Prostate gland (tissue), 2 donors: ENCODE measurements at regions not wholly inside any gene's neighbourhood (a gene's known extent, or its start where the extent isn't known, plus 50 kb on each side); places are given as distances from the start of the nearest gene placed in this dataset.

Experiments
- DNase-seq: peaks from one replicate; pipeline ENCODE4 v3.0.0-alpha.2; 2019; ENCODE audit warnings: low spot score
- H3K27ac ChIP-seq, 2 donors: fragments of 200-600 bp; sonication (generic); 2 replicates each; pipeline ENCODE4 v1.5.1; 2017 to 2019
- H3K27me3 ChIP-seq: fragments of 200-600 bp; sonication (generic); replicated peaks from 2 replicates; pipeline ENCODE4 v1.5.1; 2019; ENCODE audit not compliant: insufficient read depth
- H3K36me3 ChIP-seq, 2 donors: fragments of 200-600 bp; sonication (generic); 1 replicate in 1 of 2; 2 replicates in 1 of 2; pipeline versions ENCODE4 v1.5.1 to v1.8.1; 2017 to 2019
- H3K4me1 ChIP-seq: fragments of 200-600 bp; sonication (generic); replicated peaks from 2 replicates; pipeline ENCODE4 v1.5.1; 2019
- H3K4me3 ChIP-seq, 2 donors: fragments of 200-600 bp; sonication (generic); 2 replicates each; pipeline ENCODE4 v1.5.1; 2017 to 2019
- H3K9me3 ChIP-seq: fragments of 200-600 bp; sonication (generic); 2 replicates; pipeline ENCODE4 v1.5.1; 2017
- CTCF ChIP-seq, 4 experiments: fragments of 200-600 bp in 2 of 4; fragments of 450-650 bp in 2 of 4; sonication (generic) in 2 of 4; IDR thresholded peaks; 1 replicate in 3 of 4; 2 replicates in 1 of 4; pipeline ENCODE4 v1.5.1; 2016 to 2019; ENCODE audit warnings: antibody characterized with exemption in 4 of 4, mild to moderate bottlenecking in 2 of 4, moderate library complexity in 2 of 4
- POLR2A ChIP-seq: fragments of 450-650 bp; IDR thresholded peaks from one replicate; pipeline ENCODE4 v1.6.1; 2016; ENCODE audit warnings: antibody characterized with exemption, mild to moderate bottlenecking
- POLR2AphosphoS5 ChIP-seq: sonication (generic); formaldehyde crosslinking; IDR thresholded peaks from one replicate; pipeline ENCODE4 v1.6.1; 2017; ENCODE audit warnings: antibody characterized with exemption
- whole genome bisulfite sequencing: methylation state at CpG from one replicate; pipeline ENCODE4 v1.1.5; 2018; 5-methylcytosine and 5-hydroxymethylcytosine counted together
- intact Hi-C: fragments of 100-400 bp; cut with DNase I; formaldehyde crosslinking; loops from one replicate; pipeline ENCODE4 v1.14.2; 2022

DNA sequence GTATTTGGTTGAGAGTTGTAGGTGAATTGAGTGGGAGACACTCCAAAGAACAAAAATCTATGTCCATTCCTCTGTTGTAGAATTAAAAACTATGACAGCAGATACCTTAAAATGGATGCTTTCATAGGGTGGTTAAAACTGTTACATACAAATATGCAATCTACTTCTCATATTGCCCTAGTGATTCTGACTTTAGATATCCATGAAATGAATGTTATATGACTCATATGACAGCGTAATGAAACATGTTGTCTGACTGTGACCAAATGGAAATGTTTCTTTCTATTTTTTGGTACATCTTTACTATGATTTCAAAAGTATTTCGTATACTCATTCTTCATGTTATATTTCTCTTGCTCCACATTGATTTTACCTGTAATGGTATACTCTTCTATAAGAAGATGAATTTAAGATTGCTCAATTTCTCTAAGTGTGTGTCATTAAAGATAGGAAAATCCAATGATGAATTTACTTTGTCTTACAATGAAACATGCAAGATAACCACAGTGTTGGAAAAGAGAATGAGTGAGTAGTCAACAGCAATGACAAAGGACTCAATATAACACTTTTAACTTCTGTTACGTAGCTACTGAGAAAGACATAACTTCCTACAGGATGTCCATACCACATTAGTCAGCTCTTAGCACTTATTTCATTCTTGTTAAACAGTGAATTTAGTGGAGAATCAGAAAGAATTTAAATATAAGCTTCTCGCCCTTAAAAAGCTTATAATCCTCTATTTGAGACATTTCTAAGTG is 79.3 kb upstream of the LSAMP start:
- Histone ChIP-seq H3K36me3 (no peaks in the 10 kb centered on the region), H3K9me3 (no peaks in the 10 kb centered on the region), H3K27ac (no peak overlapping the region), H3K4me1 (no peaks in the 10 kb centered on the region), H3K4me3 (no peak overlapping the region), H3K27me3 (no peaks in the 10 kb centered on the region)
- WGBS, result 81% methylated on average over 4 of the region's 4 CpGs
- intact Hi-C loops, result no loop called here
- DNase-seq, result no peak
- TF ChIP-seq CTCF (IDR thresholded peaks at IDR 0.05) (no peak), POLR2A (no peak), POLR2AphosphoS5 (no peak)

DNA sequence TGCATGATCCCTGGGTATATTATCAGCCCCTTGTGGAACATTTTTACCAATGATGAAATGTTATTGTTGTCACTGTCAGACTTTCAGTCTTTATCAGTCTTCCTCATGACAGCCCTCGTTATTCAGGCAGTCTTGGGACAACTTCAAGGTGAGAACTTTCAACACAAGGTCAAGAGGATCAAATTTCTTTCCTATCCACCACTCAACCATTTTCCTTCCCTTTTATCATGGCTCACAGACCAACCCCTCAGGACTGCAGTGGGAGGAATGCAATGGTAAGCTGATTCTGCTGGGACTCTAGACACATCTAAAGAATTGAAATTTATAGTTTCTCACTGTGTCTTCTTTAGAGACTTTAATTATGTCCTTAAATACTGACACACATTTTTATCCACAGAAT is 107.0 kb upstream of the LSAMP start:
- no peak for TF ChIP-seq CTCF (IDR thresholded peaks at IDR 0.05)
- no peak for TF ChIP-seq POLR2A
- no peak for TF ChIP-seq POLR2AphosphoS5
- 36% methylated on average over 1 of the region's 1 CpG for WGBS
- no peak overlapping the region for H3K27ac ChIP-seq
- no peaks in the 10 kb centered on the region for H3K9me3 ChIP-seq
- H3K27me3 ChIP-seq, result no peaks in the 10 kb centered on the region
- no peaks in the 10 kb centered on the region for H3K4me1 ChIP-seq
- H3K36me3 ChIP-seq, result no peaks in the 10 kb centered on the region
- H3K4me3 ChIP-seq, result no peak overlapping the region
- no peak for DNase-seq
- intact Hi-C loops, result no loop called here

- H3K4me1 ChIP-seq, result no peaks in the 10 kb centered on the region
- H3K27me3 ChIP-seq, result no peaks in the 10 kb centered on the region
- WGBS, result 96% methylated on average over 2 of the region's 2 CpGs
Observed at GRCh38 chr3:116553355-116553754, 108.1 kb upstream of the LSAMP start.

DNA sequence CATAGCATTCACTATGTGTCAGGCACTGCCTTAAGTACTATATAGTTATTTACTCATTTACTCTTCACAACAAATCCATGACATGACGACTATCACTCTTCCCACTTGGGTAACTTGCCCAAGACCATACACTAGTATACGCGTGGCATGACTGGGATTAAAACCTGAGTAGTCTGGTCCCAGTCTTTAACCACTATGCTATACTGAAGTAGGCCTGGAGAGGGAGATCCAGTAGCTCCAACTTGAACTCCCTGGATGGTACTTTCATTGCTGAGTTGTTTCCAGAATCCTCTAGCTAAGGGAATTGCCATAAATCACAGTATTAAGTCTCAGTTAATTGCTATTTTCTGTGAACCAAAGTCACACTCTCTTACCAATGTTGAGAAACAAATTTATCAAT is 116.2 kb upstream of the LSAMP start:
- Histone ChIP-seq H3K4me1 (no peaks in the 10 kb centered on the region), H3K9me3 (no peaks in the 10 kb centered on the region), H3K36me3 (no peaks in the 10 kb centered on the region), H3K27ac (no peak overlapping the region), H3K27me3 (no peaks in the 10 kb centered on the region), H3K4me3 (no peak overlapping the region)
- TF ChIP-seq CTCF (IDR thresholded peaks at IDR 0.05) (no peak), POLR2AphosphoS5 (no peak), POLR2A (no peak)
- DNase-seq, result no peak
- WGBS, result 56% methylated on average over 3 of the region's 3 CpGs
- intact Hi-C loops, result no loop called here

More at GRCh38 chr3:116553355-116553754, 108.1 kb upstream of the LSAMP start:
- TF ChIP-seq POLR2AphosphoS5, result no peak
- no peak for TF ChIP-seq CTCF (IDR thresholded peaks at IDR 0.05)
- no peak for TF ChIP-seq POLR2A
- DNase-seq, result no peak
- intact Hi-C loops, result no loop called here
- no peaks in the 10 kb centered on the region for H3K9me3 ChIP-seq
- no peak overlapping the region for H3K27ac ChIP-seq
- no peaks in the 10 kb centered on the region for H3K36me3 ChIP-seq
- no peak overlapping the region for H3K4me3 ChIP-seq

DNA sequence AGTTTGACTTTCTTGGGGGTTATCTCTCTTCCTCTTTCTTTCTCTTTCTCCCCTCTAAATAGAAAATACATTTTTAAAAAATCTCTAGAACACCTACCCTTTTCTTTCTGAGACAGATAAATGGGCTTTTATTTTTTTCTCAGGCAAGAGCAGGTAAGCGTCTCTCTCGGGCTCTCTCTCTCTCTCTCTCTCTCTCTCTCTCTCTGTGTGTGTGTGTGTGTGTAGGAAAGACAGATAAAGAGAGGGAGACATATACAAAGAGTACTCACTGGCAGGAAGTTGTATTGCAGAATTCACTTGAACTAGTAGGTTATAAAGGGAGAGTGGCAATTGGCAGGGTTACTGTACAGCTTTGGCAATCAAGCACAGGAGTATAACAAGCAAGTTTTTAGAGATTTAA is 118.1 kb upstream of the LSAMP start:
- intact Hi-C loops, result no loop called here
- WGBS, result 42% methylated on average over 2 of the region's 2 CpGs
- Histone ChIP-seq H3K27me3 (no peaks in the 10 kb centered on the region), H3K27ac (no peak overlapping the region), H3K36me3 (no peaks in the 10 kb centered on the region), H3K4me3 (no peak overlapping the region), H3K4me1 (no peaks in the 10 kb centered on the region), H3K9me3 (no peaks in the 10 kb centered on the region)
- no peak for DNase-seq
- TF ChIP-seq POLR2AphosphoS5 (no peak), CTCF (IDR thresholded peaks at IDR 0.05) (no peak), POLR2A (no peak)
